ENCODE measurements at regions not wholly inside any gene's neighbourhood (a gene's known extent, or its start where the extent isn't known, plus 50 kb on each side); places are given as distances from the start of the nearest gene placed in this dataset.

- H3K14ac ChIP-seq (replicated peaks; ENCODE audit: low read depth, low read length), result no peak overlapping the region
- no TSS peak for BruUV-seq (replicated peaks)
These were observed 207.1 kb upstream of the ASIC2 start for GRCh38 chr17:33500151-33500550.

More at GRCh38 chr17:33500151-33500550, 207.1 kb upstream of the ASIC2 start:
- Histone ChIP-seq H3K79me1 (ENCODE audit: low read depth in 1 of 2, low read length in 2 of 2) (no peaks in the 10 kb centered on the region), H3K4me3 (ENCODE audit: insufficient read depth, low read depth, low read length) (no peak overlapping the region), H3K18ac (ENCODE audit: low read depth, low read length) (no peak overlapping the region), H3K9me3 (ENCODE audit: control insufficient read depth, insufficient read depth, low read length) (no peaks in the 10 kb centered on the region; the same call in 1 of the 2 replicates), H2AK9ac (replicated peaks; ENCODE audit: low read depth, low read length, poor library complexity) (no peak overlapping the region), H2BK20ac (ENCODE audit: low read depth, low read length) (no peak overlapping the region), H4K91ac (ENCODE audit: insufficient read depth, low read depth, low read length) (no peak overlapping the region), H3K36me3 (ENCODE audit: control insufficient read depth, insufficient read depth, low read length) (no peaks in the 10 kb centered on the region), H3K9me1 (ENCODE audit: insufficient read depth, low read length) (no peaks in the 10 kb centered on the region), H2AK5ac (ENCODE audit: low read depth, low read length) (no peak overlapping the region), H2BK15ac (ENCODE audit: low read depth, low read length) (no peak overlapping the region), H2AFZ (replicated peaks; ENCODE audit: low read length, poor library complexity) (no peak overlapping the region), H3K4me1 (ENCODE audit: control insufficient read depth, insufficient read depth, low read length) (no peaks in the 10 kb centered on the region), H3K27me3 (ENCODE audit: control insufficient read depth, insufficient read depth, low read length) (no peaks in the 10 kb centered on the region), H3K4me2 (ENCODE audit: low read depth, low read length) (no peak overlapping the region), H4K5ac (ENCODE audit: low read depth, low read length) (no peak overlapping the region), H4K8ac (ENCODE audit: low read depth in 2 of 2, low read length in 2 of 2) (no peak overlapping the region), H3K4ac (ENCODE audit: low read depth, low read length) (no peak overlapping the region), H3K23ac (ENCODE audit: low read depth, low read length) (no peak overlapping the region), H3K56ac (ENCODE audit: extremely low read depth, insufficient read depth, low read length) (no peak overlapping the region), H4K20me1 (ENCODE audit: insufficient read depth, low read length) (no peaks in the 10 kb centered on the region), H3K27ac (ENCODE audit: insufficient read depth, low read length) (no peak overlapping the region), H2BK5ac (ENCODE audit: low read depth, low read length, poor library complexity, severe bottlenecking) (no peak overlapping the region), H2BK120ac (ENCODE audit: low read depth, low read length) (no peak overlapping the region), H3K9ac (ENCODE audit: low read depth, low read length) (no peak overlapping the region)
- dilution Hi-C loops (cut with HindIII; ENCODE audit: low sequenced_read_pairs, unreplicated experiment), result no loop called here
- TF ChIP-seq RCOR1 (IDR thresholded peaks at IDR 0.05; ENCODE audit: insufficient replicate concordance, low read length) (no peak), CHD1 (IDR thresholded peaks at IDR 0.05; ENCODE audit: low read depth, low read length) (no peak), MAFK (IDR thresholded peaks at IDR 0.05; ENCODE audit: low read depth, low read length) (no peak), MAZ (IDR thresholded peaks at IDR 0.05; ENCODE audit: borderline replicate concordance, low read depth, low read length) (no peak), RAD21 (IDR thresholded peaks at IDR 0.05; ENCODE audit: low read length) (no peak), ELK1 (IDR thresholded peaks at IDR 0.05; ENCODE audit: borderline replicate concordance, low read depth, low read length) (no peak), POLR2A (IDR thresholded peaks at IDR 0.05; ENCODE audit: low read depth, low read length) (no peak), CTCF (conservative IDR thresholded peaks at IDR 0.05; ENCODE audit: low read depth, low read length) (no peak), NFE2L2 (IDR thresholded peaks at IDR 0.05; ENCODE audit: low read depth, low read length) (no peak), MXI1 (IDR thresholded peaks at IDR 0.05; ENCODE audit: borderline replicate concordance, low read depth, low read length) (no peak)
- no peak for ATAC-seq (ENCODE audit: low read depth)
- WGBS, 2 experiments (ENCODE audit: extremely low coverage in 2 of 2, insufficient read length in 1 of 2), result no CpG with 5 or more reads among the region's 3 CpGs
- intact Hi-C loops (cut with micrococcal nuclease), result no loop called here
- ChIA-PET CTCF (no interaction called here), POLR2A (ENCODE audit: unreplicated experiment) (no interaction called here)
- no peak for DNase-seq
- in situ Hi-C loops (cut with MboI; ENCODE audit: low sequenced_read_pairs), result no loop called here

Measured in IMR-90 (cell line).